ENCODE measurements at regions not wholly inside any gene's neighbourhood (a gene's known extent, or its start where the extent isn't known, plus 50 kb on each side); places are given as distances from the start of the nearest gene placed in this dataset.

DNA sequence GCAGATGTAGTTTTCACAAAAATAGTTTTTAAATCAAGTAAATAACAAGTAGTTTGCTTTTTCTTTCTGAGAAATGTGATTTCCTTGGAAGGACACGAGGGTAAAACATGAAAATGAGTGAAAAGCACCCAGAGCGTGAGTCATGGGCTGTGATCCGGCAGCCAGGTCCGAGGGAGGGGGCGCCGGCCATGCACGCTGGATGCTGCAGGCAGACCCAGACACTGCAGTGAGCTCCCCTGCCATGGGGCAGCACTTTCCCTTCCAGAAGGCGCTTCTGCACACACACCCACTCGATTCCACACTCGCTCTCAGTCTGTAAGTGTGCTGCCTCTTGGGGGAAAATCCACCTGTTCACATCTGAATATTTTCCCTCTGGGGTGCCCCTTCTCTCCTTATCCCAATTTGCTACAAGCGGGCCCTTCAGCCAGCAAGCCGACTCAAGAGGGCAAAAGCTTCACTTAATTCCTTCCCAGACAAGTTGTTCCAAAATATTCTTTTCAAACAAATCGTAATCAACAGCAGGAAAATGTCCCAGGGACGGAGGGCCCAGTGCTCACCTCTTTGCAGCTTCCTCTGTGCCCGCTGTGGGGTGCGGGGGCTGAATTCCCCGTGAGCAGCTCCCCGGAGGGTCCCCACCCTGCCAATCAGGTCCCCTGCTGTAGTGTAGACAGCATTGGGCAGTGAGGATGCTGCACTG is 87.0 kb upstream of the ID2 start:
- H3K4me3 ChIP-seq (ENCODE audit: control insufficient read depth, low read depth, low read length), result no peak overlapping the region
- TF ChIP-seq, protein P1, sequence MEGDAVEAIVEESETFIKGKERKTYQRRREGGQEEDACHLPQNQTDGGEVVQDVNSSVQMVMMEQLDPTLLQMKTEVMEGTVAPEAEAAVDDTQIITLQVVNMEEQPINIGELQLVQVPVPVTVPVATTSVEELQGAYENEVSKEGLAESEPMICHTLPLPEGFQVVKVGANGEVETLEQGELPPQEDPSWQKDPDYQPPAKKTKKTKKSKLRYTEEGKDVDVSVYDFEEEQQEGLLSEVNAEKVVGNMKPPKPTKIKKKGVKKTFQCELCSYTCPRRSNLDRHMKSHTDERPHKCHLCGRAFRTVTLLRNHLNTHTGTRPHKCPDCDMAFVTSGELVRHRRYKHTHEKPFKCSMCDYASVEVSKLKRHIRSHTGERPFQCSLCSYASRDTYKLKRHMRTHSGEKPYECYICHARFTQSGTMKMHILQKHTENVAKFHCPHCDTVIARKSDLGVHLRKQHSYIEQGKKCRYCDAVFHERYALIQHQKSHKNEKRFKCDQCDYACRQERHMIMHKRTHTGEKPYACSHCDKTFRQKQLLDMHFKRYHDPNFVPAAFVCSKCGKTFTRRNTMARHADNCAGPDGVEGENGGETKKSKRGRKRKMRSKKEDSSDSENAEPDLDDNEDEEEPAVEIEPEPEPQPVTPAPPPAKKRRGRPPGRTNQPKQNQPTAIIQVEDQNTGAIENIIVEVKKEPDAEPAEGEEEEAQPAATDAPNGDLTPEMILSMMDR (conservative IDR thresholded peaks at IDR 0.05; ENCODE audit: control insufficient read depth, insufficient read depth, low read depth, low read length), result no peak
- peak; percentile 31 for DNase-seq (ENCODE audit: low read depth)

DNA sequence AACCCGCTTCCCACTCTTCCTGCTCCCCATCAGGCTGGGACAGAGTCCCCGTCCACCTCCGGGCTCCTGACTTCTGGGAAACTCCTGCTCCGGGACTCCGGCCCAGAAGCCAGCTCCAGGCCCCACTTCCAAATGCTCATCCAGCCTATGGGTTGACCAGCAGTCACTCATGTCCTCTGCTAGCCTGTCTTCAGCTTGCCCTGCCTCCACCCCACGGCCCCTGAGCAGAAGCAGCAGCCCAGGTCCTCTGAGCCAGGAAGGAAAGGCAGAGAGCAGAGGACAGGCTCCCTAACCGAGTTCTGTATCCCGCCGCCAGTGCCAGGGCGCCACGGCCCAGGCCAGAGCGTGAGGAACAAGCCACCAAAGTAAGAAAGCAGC is 86.4 kb upstream of the ID2 start:
- no peak for DNase-seq (ENCODE audit: low read depth)
- H3K4me3 ChIP-seq (ENCODE audit: control insufficient read depth, low read depth, low read length), result no peak overlapping the region
- TF ChIP-seq, protein P1 (conservative IDR thresholded peaks at IDR 0.05; ENCODE audit: control insufficient read depth, insufficient read depth, low read depth, low read length), result no peak

DNA sequence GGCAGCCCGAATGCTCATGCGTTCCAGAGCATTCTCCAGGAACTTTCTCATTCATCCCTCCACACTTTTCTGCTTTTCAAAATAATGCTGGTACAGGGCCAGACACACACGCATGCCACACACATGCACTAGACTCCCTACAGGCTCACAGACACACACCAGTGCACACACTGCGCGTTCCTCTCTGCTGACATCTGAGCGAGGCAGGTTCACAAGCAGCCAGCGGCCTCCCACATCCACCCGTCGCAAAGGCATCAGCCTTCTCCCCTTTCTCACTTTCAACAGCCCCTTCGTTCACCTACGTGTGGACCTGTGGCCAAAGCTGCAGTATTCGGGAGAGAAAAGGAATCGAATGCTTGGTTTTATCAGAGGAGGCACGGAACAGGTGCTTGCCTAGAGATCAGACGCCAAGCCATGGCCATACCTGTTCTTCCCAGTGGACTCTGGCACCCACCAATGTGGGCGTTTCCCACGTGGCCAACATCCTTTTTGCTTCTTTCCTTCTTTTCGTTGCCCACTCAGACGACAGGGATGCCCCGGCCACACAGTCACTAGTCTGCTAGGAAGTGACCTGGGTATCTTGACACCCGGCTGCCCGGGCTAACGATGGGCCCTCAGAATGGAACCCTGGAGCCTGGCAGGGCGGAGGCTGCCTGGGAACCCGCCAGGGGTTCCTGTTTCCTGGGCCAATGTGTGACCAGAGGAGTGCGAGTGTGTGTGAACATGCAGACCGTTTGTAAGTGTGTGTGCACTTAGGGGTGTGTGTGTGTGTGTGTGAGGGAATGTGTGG is 85.8 kb upstream of the ID2 start:
- TF ChIP-seq, protein P1 (conservative IDR thresholded peaks at IDR 0.05; ENCODE audit: control insufficient read depth, insufficient read depth, low read depth, low read length), result no peak
- no peak for DNase-seq (ENCODE audit: low read depth)
- H3K4me3 ChIP-seq (ENCODE audit: control insufficient read depth, low read depth, low read length), result no peak overlapping the region

- no peak for DNase-seq (ENCODE audit: low read depth)
- TF ChIP-seq, protein P1 (conservative IDR thresholded peaks at IDR 0.05; ENCODE audit: control insufficient read depth, insufficient read depth, low read depth, low read length), result no peak
- no peak overlapping the region for H3K4me3 ChIP-seq (ENCODE audit: control insufficient read depth, low read depth, low read length)
Measured at GRCh38 chr2:8597094-8597493, 84.8 kb upstream of the ID2 start.

- TF ChIP-seq, protein P1 (conservative IDR thresholded peaks at IDR 0.05; ENCODE audit: control insufficient read depth, insufficient read depth, low read depth, low read length), result no peak
- no peak overlapping the region for H3K4me3 ChIP-seq (ENCODE audit: control insufficient read depth, low read depth, low read length)
- no peak for DNase-seq (ENCODE audit: low read depth)
Measured at GRCh38 chr2:8597559-8598225, 84.2 kb upstream of the ID2 start.

GRCh38 chr2:8598295-8599165 is 83.3 kb upstream of the ID2 start:
- DNase-seq (ENCODE audit: low read depth), result peak; percentile 98
- TF ChIP-seq, protein P1 (conservative IDR thresholded peaks at IDR 0.05; ENCODE audit: control insufficient read depth, insufficient read depth, low read depth, low read length), result peak; percentile 16
- H3K4me3 ChIP-seq (ENCODE audit: control insufficient read depth, low read depth, low read length), result no peak overlapping the region

Measured in fibroblast of mammary gland (primary cell).